GM21786 (cell line): ENCODE measurements at regions not wholly inside any gene's neighbourhood (a gene's known extent, or its start where the extent isn't known, plus 50 kb on each side); places are given as distances from the start of the nearest gene placed in this dataset.

Source experiments
- ATAC-seq: cut with Tn5 transposase; IDR thresholded peaks from one replicate; pipeline ENCODE4 v1.9.1; 2021; ENCODE audit not compliant: unreplicated experiment

- no peak for ATAC-seq
These were observed 63.5 kb upstream of the PPM1H start for GRCh38 chr12:62998454-62998853.

GRCh38 chr12:62995097-62995496 lies 60.1 kb upstream of the PPM1H start:
- ATAC-seq = no peak

GRCh38 chr12:62986844-62987243 lies 51.9 kb upstream of the PPM1H start:
- ATAC-seq = no peak
